ENCODE measurements at regions not wholly inside any gene's neighbourhood (a gene's known extent, or its start where the extent isn't known, plus 50 kb on each side); places are given as distances from the start of the nearest gene placed in this dataset.

- DNase-seq (ENCODE audit: low read depth), result no peak
- TF ChIP-seq, protein P1, sequence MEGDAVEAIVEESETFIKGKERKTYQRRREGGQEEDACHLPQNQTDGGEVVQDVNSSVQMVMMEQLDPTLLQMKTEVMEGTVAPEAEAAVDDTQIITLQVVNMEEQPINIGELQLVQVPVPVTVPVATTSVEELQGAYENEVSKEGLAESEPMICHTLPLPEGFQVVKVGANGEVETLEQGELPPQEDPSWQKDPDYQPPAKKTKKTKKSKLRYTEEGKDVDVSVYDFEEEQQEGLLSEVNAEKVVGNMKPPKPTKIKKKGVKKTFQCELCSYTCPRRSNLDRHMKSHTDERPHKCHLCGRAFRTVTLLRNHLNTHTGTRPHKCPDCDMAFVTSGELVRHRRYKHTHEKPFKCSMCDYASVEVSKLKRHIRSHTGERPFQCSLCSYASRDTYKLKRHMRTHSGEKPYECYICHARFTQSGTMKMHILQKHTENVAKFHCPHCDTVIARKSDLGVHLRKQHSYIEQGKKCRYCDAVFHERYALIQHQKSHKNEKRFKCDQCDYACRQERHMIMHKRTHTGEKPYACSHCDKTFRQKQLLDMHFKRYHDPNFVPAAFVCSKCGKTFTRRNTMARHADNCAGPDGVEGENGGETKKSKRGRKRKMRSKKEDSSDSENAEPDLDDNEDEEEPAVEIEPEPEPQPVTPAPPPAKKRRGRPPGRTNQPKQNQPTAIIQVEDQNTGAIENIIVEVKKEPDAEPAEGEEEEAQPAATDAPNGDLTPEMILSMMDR (conservative IDR thresholded peaks at IDR 0.05; ENCODE audit: low read depth, low read length), result no peak
- no peak overlapping the region for H3K4me3 ChIP-seq (ENCODE audit: low read depth, low read length)
These were observed 392.0 kb downstream of the EMP1 start for GRCh38 chr12:13588574-13588973.

DNA sequence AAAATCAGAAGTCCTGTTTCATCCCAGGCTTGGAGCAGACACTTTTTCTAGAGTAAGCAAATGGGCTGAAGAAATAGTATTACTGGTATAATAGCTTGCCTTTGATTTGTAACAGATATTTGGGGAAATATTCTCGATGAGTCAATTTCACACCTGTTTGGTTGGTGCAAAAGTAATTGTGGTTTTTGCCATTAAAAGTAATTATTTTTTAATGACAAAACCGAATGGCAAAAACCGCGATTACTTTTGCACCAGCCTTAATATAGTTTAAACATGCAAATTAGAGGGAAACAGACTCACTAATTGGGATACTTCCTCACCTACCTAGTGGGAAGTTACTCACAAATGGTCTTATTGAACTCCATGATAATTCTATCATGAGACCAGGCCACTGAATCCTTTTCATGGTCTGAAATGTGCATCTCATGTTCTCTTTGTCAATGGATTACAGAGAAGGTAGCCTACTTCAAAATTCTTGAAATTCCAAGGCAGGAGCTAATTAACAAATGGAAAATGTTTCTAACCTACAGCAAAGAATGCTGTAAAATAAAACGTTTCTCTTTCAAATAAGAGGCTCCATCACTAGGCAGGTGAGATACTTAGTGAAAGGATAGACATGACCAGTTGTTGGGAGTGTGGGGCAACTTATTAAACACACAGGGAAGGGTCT lies 391.3 kb downstream of the EMP1 start:
- TF ChIP-seq, protein P1 (conservative IDR thresholded peaks at IDR 0.05; ENCODE audit: low read depth, low read length), result no peak
- DNase-seq (ENCODE audit: low read depth), result no peak
- H3K4me3 ChIP-seq (ENCODE audit: low read depth, low read length), result no peak overlapping the region

DNA sequence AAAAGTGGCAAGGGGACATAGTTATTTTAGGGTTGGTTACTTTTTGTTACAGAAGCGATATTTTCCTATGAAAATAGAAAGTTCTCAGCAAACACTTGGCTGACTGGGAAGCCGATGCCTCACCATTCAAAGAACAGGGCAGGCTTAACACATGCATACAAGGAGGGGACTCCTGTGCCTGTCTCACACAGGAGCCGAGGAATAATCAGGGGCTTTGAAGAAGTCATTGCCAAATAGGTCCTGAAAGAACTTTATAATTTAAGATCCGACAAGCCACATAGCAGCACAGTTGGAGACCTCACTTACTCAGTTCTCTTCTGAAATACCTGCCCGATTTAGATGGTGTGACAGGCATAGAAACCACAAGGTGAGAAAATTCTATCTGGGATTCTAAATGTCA lies 389.8 kb downstream of the EMP1 start:
- DNase-seq (ENCODE audit: low read depth), result no peak
- no peak overlapping the region for H3K4me3 ChIP-seq (ENCODE audit: low read depth, low read length)
- TF ChIP-seq, protein P1 (conservative IDR thresholded peaks at IDR 0.05; ENCODE audit: low read depth, low read length), result no peak

GRCh38 chr12:13584541-13584940 lies 388.0 kb downstream of the EMP1 start:
- DNase-seq (ENCODE audit: low read depth), result no peak
- H3K4me3 ChIP-seq (ENCODE audit: low read depth, low read length), result no peak overlapping the region
- TF ChIP-seq, protein P1 (conservative IDR thresholded peaks at IDR 0.05; ENCODE audit: low read depth, low read length), result no peak

DNA sequence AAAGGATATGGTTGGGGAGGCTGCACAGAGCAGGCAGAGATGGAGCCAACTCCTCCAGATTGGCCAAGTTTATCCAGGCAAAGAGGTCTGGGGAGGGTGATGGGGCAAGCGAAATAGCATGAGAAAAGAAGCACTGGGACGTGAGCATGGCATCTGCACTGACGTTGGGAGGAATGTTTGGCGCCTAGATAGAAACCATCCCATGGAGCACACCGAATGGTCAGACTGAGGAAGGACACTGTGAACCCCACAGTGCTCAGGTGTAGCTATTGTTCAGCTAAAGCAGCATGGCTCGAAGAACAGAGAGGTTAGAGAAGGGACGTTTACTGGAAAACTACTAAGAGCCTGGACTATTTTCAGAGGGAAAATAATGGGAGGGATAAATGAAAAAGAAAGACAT lies 387.1 kb downstream of the EMP1 start:
- H3K4me3 ChIP-seq (ENCODE audit: low read depth, low read length), result no peak overlapping the region
- TF ChIP-seq, protein P1 (conservative IDR thresholded peaks at IDR 0.05; ENCODE audit: low read depth, low read length), result no peak
- no peak for DNase-seq (ENCODE audit: low read depth)

GRCh38 chr12:13582421-13582820 lies 385.9 kb downstream of the EMP1 start:
- TF ChIP-seq, protein P1 (conservative IDR thresholded peaks at IDR 0.05; ENCODE audit: low read depth, low read length), result no peak
- DNase-seq (ENCODE audit: low read depth), result no peak
- H3K4me3 ChIP-seq (ENCODE audit: low read depth, low read length), result no peak overlapping the region

GRCh38 chr12:13581031-13581430 lies 384.5 kb downstream of the EMP1 start:
- DNase-seq (ENCODE audit: low read depth), result no peak
- TF ChIP-seq, protein P1 (conservative IDR thresholded peaks at IDR 0.05; ENCODE audit: low read depth, low read length), result no peak
- no peak overlapping the region for H3K4me3 ChIP-seq (ENCODE audit: low read depth, low read length)

Data from epithelial cell of proximal tubule (primary cell).